HCT116 (cell line): ENCODE measurements at regions not wholly inside any gene's neighbourhood (a gene's known extent, or its start where the extent isn't known, plus 50 kb on each side); places are given as distances from the start of the nearest gene placed in this dataset.

Experiments used
- ATAC-seq: fragments of 200-7000 bp; cut with Tn5 transposase; 2 replicates; pipeline ENCODE4 v1.9.1; 2020; ENCODE audit warnings: mild to moderate bottlenecking, moderate library complexity
- BruUV-seq: library from RNA; stranded (reverse); fragments of 400-500 nt; replicated peaks from 2 replicates; lab custom pipeline; 2021; lab: Mats Ljungman, UMichigan
- CTCF ChIA-PET: fragments of 300-600 bp; sonication (Branson Sonifier 250); formaldehyde crosslinking; loops from one replicate; lab custom pipeline; 2021; ENCODE audit warnings: antibody characterized with exemption; lab: Charles Lee
- POLR2A ChIA-PET: fragments of 300-600, 350-600 bp; sonication (Branson Sonifier 250); formaldehyde crosslinking; loops from one replicate; lab custom pipeline; 2021; ENCODE audit warnings: antibody characterized with exemption; lab: Charles Lee
- RAD21 ChIA-PET, 2 experiments: fragments of 300-600 bp; sonication (Branson Sonifier 250); formaldehyde crosslinking; loops; one replicate each; lab custom pipeline; 2023; ENCODE audit warnings: low total read pairs in 2 of 2; ENCODE audit not compliant: uncharacterized antibody in 2 of 2, unreplicated experiment in 2 of 2, low non-redundant PET in 1 of 2; lab: Charles Lee
- DNase-seq: peaks from one replicate; pipeline ENCODE4 v3.0.0-alpha.2; 2010; ENCODE audit warnings: low read depth, low spot score
- H2AFZ ChIP-seq: fragments of 200-600 bp; shearing (Covaris generic), sonication (generic); 2 replicates; pipeline ENCODE4 v1.6.1; 2017; ENCODE audit warnings: low read depth, mixed run types, mixed read lengths, antibody characterized with exemption, low read length; ENCODE audit not compliant: poor library complexity, severe bottlenecking
- H3K27ac ChIP-seq: 2 replicates; pipeline ENCODE4 v1.5.1; 2012; ENCODE audit warnings: low read depth, low read length
- H3K27me3 ChIP-seq: fragments of 200-600 bp; sonication (generic); 2 replicates; pipeline ENCODE4 v1.6.1; 2016; ENCODE audit warnings: mixed run types, low read length, mixed read lengths; ENCODE audit not compliant: insufficient read depth
- H3K36me3 ChIP-seq, 2 experiments: fragments of 200-500 bp in 1 of 2; fragments of 200-600 bp in 1 of 2; sonication (Bioruptor generic) in 1 of 2; sonication (generic) in 1 of 2; 2 replicates each; pipeline versions ENCODE4 v1.5.1 to v1.6.1; 2014 to 2016; ENCODE audit warnings: low read length in 2 of 2, inconsistent platforms in 1 of 2, mixed read lengths in 1 of 2, mixed run types in 1 of 2; ENCODE audit not compliant: insufficient read depth in 2 of 2, control insufficient read depth in 1 of 2
- H3K4me1 ChIP-seq, 2 experiments: fragments of 200-600 bp in 1 of 2; sonication (generic) in 1 of 2; 2 replicates each; pipeline versions ENCODE4 v1.5.1 to v1.6.1; 2012 to 2017; ENCODE audit warnings: low read length in 2 of 2, inconsistent platforms in 1 of 2, mild to moderate bottlenecking in 1 of 2, mixed read lengths in 1 of 2, mixed run types in 1 of 2, moderate library complexity in 1 of 2; ENCODE audit not compliant: insufficient read depth in 2 of 2, control insufficient read depth in 1 of 2
- H3K4me2 ChIP-seq: fragments of 200-600 bp; sonication (generic); 2 replicates; pipeline ENCODE4 v1.6.1; 2017; ENCODE audit warnings: mixed run types, low read length, mixed read lengths
- H3K4me3 ChIP-seq, 2 experiments: fragments of 200-600 bp in 1 of 2; sonication (generic) in 1 of 2; replicated peaks in 1 of 2; 2 replicates each; pipeline ENCODE4 v1.5.1; 2011 to 2016; ENCODE audit warnings: low read length in 2 of 2, control low read depth in 1 of 2, low read depth in 1 of 2, mild to moderate bottlenecking in 1 of 2, mixed read lengths in 1 of 2, mixed run types in 1 of 2
- H3K79me2 ChIP-seq: fragments of 200-600 bp; sonication (generic); 2 replicates; pipeline ENCODE4 v1.6.1; 2017; ENCODE audit warnings: mild to moderate bottlenecking, mixed run types, low read length, moderate library complexity, mixed read lengths; ENCODE audit not compliant: insufficient read depth
- H3K9ac ChIP-seq: fragments of 200-600 bp; sonication (generic); 2 replicates; pipeline ENCODE4 v1.6.1; 2016; ENCODE audit warnings: low read length, mixed read lengths
- H3K9me2 ChIP-seq: fragments of 200-600 bp; sonication (generic), shearing (Covaris generic); 2 replicates; pipeline ENCODE4 v1.6.1; 2017; ENCODE audit warnings: mixed run types, mild to moderate bottlenecking, moderate library complexity; ENCODE audit not compliant: insufficient read depth
- H3K9me3 ChIP-seq, 2 experiments: fragments of 200-500 bp in 1 of 2; fragments of 200-600 bp in 1 of 2; sonication (Bioruptor generic) in 1 of 2; sonication (generic) in 1 of 2; 2 replicates each; pipeline ENCODE4 v1.6.1; 2014 to 2017; ENCODE audit warnings: low read length in 2 of 2, mixed read lengths in 2 of 2, inconsistent platforms in 1 of 2, low read depth in 1 of 2, mild to moderate bottlenecking in 1 of 2, mixed run types in 1 of 2, moderate library complexity in 1 of 2; ENCODE audit not compliant: control insufficient read depth in 1 of 2, insufficient read depth in 1 of 2
- H4K20me1 ChIP-seq: fragments of 200-600 bp; sonication (generic), shearing (Covaris generic); 2 replicates; pipeline ENCODE4 v1.6.1; 2017; ENCODE audit warnings: mixed run types, mild to moderate bottlenecking, moderate library complexity; ENCODE audit not compliant: insufficient read depth
- CBX3 ChIP-seq: IDR thresholded peaks from 2 replicates; pipeline ENCODE4 v1.6.1; 2012; ENCODE audit warnings: low read depth
- CEBPB ChIP-seq: IDR thresholded peaks from 2 replicates; pipeline ENCODE4 v1.6.1; 2012; ENCODE audit warnings: low read depth
- EZH2 ChIP-seq: fragments of 200-600 bp; sonication (generic); IDR thresholded peaks from 2 replicates; pipeline ENCODE4 v1.6.1; 2017; ENCODE audit warnings: antibody characterized with exemption, mixed run types
- EZH2phosphoT487 ChIP-seq: fragments of 200-600 bp; IDR thresholded peaks from 2 replicates; pipeline ENCODE4 v1.6.1; 2018; ENCODE audit warnings: antibody characterized with exemption, borderline replicate concordance
- JUND ChIP-seq: IDR thresholded peaks from 2 replicates; pipeline ENCODE4 v1.6.1; 2012
- POLR2A ChIP-seq: IDR thresholded peaks from 2 replicates; pipeline ENCODE4 v1.7.0; 2011; ENCODE audit warnings: borderline replicate concordance; ENCODE audit not compliant: insufficient read depth, insufficient read length; ENCODE audit errors: extremely low read depth
- POLR2AphosphoS5 ChIP-seq: IDR thresholded peaks from 2 replicates; pipeline ENCODE4 v1.6.1; 2011; ENCODE audit warnings: mild to moderate bottlenecking, low read depth, low read length, moderate library complexity
- RAD21 ChIP-seq: IDR thresholded peaks from 2 replicates; pipeline ENCODE4 v1.6.1; 2012; ENCODE audit warnings: low read depth, mild to moderate bottlenecking
- SP1 ChIP-seq: IDR thresholded peaks from 2 replicates; pipeline ENCODE4 v1.6.1; 2012; ENCODE audit warnings: low read depth
- YY1 ChIP-seq: IDR thresholded peaks from 2 replicates; pipeline ENCODE4 v1.6.1; 2011; ENCODE audit warnings: low read length, low read depth, moderate library complexity, mild to moderate bottlenecking; ENCODE audit not compliant: insufficient replicate concordance; ENCODE audit errors: extremely low read depth
- intact Hi-C: fragments of 100-400 bp; cut with micrococcal nuclease; formaldehyde crosslinking; loops from 2 replicates; pipeline ENCODE4 v1.10.0; 2022
- TF ChIP-seq, protein P1 (sequence below): IDR thresholded peaks from 2 replicates; pipeline ENCODE4 v1.6.1; 2012; ENCODE audit warnings: low read depth
- TF ChIP-seq, protein P2 (sequence below): IDR thresholded peaks from 2 replicates; pipeline ENCODE4 v1.6.1; 2012
- TF ChIP-seq, protein P3 (sequence below): IDR thresholded peaks from 2 replicates; pipeline ENCODE4 v1.6.1; 2012
- TF ChIP-seq, protein P4 (sequence below): IDR thresholded peaks from 2 replicates; pipeline ENCODE4 v1.6.1; 2011; ENCODE audit warnings: mild to moderate bottlenecking, low read length, moderate library complexity; ENCODE audit not compliant: insufficient replicate concordance; ENCODE audit errors: extremely low read depth
- TF ChIP-seq, protein P5 (sequence below), 3 experiments: fragments of 200-600 bp in 1 of 3; sonication (generic) in 1 of 3; IDR thresholded peaks in 2 of 3; conservative IDR thresholded peaks in 1 of 3; 2 replicates each; pipeline ENCODE4 v1.5.1; 2012 to 2017; ENCODE audit warnings: low read depth in 2 of 3, low read length in 2 of 3, antibody characterized with exemption in 1 of 3, borderline replicate concordance in 1 of 3, control low read depth in 1 of 3, mild to moderate bottlenecking in 1 of 3, mixed read lengths in 1 of 3, mixed run types in 1 of 3, moderate library complexity in 1 of 3; ENCODE audit not compliant: insufficient read depth in 1 of 3

DNA sequence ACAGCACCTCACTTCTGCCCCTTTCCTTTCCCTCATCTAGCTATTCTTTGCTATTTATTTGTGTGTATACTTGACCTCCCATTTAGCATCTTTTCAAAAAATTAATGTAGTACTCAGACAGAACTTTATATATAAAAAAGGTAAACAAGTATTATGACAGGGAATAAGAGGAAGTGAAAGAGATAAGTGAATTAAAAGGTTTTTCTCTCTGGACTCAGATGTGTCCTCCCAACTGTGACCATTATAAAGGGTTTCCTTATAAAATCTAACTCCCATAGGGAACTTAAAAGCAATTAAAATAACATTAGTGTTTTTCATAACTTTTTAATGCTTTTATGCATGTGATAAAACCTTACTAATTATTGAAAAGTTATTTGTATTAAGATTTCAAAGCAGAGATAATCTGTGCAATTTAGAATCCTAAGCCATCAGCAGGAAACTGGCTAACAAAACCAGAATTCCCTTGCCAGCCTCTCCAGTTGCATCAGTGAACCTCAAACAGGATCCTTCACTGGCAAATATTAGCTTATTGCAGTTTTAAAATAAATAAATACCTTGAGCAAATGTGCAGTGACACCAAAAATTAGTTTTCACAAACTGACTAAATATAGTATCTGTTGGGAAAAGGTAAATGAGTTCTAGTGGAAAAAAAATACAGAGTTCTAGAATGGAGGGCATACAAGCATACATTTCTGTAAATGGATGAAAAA lies 930.7 kb downstream of the BCL11A start:
- intact Hi-C loops = no loop called here
- ATAC-seq (no peak), DNase-seq (no peak)
- Histone ChIP-seq H3K27me3 (no peaks in the 10 kb centered on the region), H3K9me2 (no peaks in the 10 kb centered on the region), H3K79me2 (no peaks in the 10 kb centered on the region), H3K4me3 (no peak overlapping the region), H3K4me1 (no peaks in the 10 kb centered on the region), H3K36me3 (no peaks in the 10 kb centered on the region), H3K9ac (no peak overlapping the region), H3K27ac (no peak overlapping the region), H4K20me1 (no peaks in the 10 kb centered on the region), H3K4me2 (no peak overlapping the region), H2AFZ (no peak overlapping the region), H3K9me3 (peaks cover 0 to 5% of the 10 kb centered on the region in 2 experiments; a peak in 1 of 4 replicates)
- TF ChIP-seq, protein P1, sequence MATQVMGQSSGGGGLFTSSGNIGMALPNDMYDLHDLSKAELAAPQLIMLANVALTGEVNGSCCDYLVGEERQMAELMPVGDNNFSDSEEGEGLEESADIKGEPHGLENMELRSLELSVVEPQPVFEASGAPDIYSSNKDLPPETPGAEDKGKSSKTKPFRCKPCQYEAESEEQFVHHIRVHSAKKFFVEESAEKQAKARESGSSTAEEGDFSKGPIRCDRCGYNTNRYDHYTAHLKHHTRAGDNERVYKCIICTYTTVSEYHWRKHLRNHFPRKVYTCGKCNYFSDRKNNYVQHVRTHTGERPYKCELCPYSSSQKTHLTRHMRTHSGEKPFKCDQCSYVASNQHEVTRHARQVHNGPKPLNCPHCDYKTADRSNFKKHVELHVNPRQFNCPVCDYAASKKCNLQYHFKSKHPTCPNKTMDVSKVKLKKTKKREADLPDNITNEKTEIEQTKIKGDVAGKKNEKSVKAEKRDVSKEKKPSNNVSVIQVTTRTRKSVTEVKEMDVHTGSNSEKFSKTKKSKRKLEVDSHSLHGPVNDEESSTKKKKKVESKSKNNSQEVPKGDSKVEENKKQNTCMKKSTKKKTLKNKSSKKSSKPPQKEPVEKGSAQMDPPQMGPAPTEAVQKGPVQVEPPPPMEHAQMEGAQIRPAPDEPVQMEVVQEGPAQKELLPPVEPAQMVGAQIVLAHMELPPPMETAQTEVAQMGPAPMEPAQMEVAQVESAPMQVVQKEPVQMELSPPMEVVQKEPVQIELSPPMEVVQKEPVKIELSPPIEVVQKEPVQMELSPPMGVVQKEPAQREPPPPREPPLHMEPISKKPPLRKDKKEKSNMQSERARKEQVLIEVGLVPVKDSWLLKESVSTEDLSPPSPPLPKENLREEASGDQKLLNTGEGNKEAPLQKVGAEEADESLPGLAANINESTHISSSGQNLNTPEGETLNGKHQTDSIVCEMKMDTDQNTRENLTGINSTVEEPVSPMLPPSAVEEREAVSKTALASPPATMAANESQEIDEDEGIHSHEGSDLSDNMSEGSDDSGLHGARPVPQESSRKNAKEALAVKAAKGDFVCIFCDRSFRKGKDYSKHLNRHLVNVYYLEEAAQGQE = no peak
- TF ChIP-seq CBX3 (no peak), RAD21 (no peak), CEBPB (no peak), POLR2A (no peak), SP1 (no peak), JUND (no peak), POLR2AphosphoS5 (no peak), YY1 (no peak), EZH2 (no peak), EZH2phosphoT487 (no peak)
- TF ChIP-seq, protein P2, sequence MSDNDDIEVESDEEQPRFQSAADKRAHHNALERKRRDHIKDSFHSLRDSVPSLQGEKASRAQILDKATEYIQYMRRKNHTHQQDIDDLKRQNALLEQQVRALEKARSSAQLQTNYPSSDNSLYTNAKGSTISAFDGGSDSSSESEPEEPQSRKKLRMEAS = no peak
- TF ChIP-seq, protein P3, sequence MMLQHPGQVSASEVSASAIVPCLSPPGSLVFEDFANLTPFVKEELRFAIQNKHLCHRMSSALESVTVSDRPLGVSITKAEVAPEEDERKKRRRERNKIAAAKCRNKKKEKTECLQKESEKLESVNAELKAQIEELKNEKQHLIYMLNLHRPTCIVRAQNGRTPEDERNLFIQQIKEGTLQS = no peak
- TF ChIP-seq, protein P4, sequence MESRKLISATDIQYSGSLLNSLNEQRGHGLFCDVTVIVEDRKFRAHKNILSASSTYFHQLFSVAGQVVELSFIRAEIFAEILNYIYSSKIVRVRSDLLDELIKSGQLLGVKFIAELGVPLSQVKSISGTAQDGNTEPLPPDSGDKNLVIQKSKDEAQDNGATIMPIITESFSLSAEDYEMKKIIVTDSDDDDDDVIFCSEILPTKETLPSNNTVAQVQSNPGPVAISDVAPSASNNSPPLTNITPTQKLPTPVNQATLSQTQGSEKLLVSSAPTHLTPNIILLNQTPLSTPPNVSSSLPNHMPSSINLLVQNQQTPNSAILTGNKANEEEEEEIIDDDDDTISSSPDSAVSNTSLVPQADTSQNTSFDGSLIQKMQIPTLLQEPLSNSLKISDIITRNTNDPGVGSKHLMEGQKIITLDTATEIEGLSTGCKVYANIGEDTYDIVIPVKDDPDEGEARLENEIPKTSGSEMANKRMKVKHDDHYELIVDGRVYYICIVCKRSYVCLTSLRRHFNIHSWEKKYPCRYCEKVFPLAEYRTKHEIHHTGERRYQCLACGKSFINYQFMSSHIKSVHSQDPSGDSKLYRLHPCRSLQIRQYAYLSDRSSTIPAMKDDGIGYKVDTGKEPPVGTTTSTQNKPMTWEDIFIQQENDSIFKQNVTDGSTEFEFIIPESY = no peak
- TF ChIP-seq, protein P5, sequence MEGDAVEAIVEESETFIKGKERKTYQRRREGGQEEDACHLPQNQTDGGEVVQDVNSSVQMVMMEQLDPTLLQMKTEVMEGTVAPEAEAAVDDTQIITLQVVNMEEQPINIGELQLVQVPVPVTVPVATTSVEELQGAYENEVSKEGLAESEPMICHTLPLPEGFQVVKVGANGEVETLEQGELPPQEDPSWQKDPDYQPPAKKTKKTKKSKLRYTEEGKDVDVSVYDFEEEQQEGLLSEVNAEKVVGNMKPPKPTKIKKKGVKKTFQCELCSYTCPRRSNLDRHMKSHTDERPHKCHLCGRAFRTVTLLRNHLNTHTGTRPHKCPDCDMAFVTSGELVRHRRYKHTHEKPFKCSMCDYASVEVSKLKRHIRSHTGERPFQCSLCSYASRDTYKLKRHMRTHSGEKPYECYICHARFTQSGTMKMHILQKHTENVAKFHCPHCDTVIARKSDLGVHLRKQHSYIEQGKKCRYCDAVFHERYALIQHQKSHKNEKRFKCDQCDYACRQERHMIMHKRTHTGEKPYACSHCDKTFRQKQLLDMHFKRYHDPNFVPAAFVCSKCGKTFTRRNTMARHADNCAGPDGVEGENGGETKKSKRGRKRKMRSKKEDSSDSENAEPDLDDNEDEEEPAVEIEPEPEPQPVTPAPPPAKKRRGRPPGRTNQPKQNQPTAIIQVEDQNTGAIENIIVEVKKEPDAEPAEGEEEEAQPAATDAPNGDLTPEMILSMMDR (IDR thresholded peaks at IDR 0.05 in 2 of 3, conservative IDR thresholded peaks at IDR 0.05 in 1 of 3; ENCODE audit: borderline replicate concordance in 1 of 3, insufficient read depth in 1 of 3, low read depth in 2 of 3, low read length in 2 of 3) = no peak
- BruUV-seq = no TSS peak
- ChIA-PET CTCF (no interaction called here), POLR2A (no interaction called here), RAD21 (no interaction called here)
